ENCODE measurements at regions not wholly inside any gene's neighbourhood (a gene's known extent, or its start where the extent isn't known, plus 50 kb on each side); places are given as distances from the start of the nearest gene placed in this dataset.
"Not testable (repeated sequence)": the region's sequence is repeated elsewhere in the genome, so short reads cannot be mapped to it uniquely, and the experiment has no call there.

GRCh38 chr14:89743828-89744227 is 210.7 kb downstream of the EFCAB11 start:
- DNase-seq = no peak

- no peak for DNase-seq
Observed at GRCh38 chr14:89740241-89740640, 214.3 kb downstream of the EFCAB11 start.

- DNase-seq = no peak
Observed at GRCh38 chr14:89736881-89737280, 217.6 kb downstream of the EFCAB11 start.

- DNase-seq = no peak
Observed at GRCh38 chr14:89731396-89731933, 223.1 kb downstream of the EFCAB11 start.

GRCh38 chr14:89730687-89731086 is 223.8 kb downstream of the EFCAB11 start:
- no peak for DNase-seq

- DNase-seq = no peak
Observed at GRCh38 chr14:89728964-89729363, 225.6 kb downstream of the EFCAB11 start.

GRCh38 chr14:89726226-89726625 is 228.3 kb downstream of the EFCAB11 start:
- not testable (repeated sequence) for DNase-seq

GRCh38 chr14:89724628-89724960 is 229.9 kb downstream of the EFCAB11 start:
- no peak for DNase-seq

- no peak for DNase-seq
Observed at GRCh38 chr14:89723930-89724627, 230.5 kb downstream of the EFCAB11 start.

GRCh38 chr14:89721956-89722355 is 232.6 kb downstream of the EFCAB11 start:
- no peak for DNase-seq

GRCh38 chr14:89720741-89721729 is 233.5 kb downstream of the EFCAB11 start:
- no peak for DNase-seq

GRCh38 chr14:89720076-89720687 is 234.3 kb downstream of the EFCAB11 start:
- DNase-seq = no peak

- no peak for DNase-seq
Observed at GRCh38 chr14:89719366-89720075, 235.0 kb downstream of the EFCAB11 start.

- no peak for DNase-seq
Observed at GRCh38 chr14:89708982-89709625, 245.4 kb downstream of the EFCAB11 start.

GRCh38 chr14:89707086-89707485 is 247.4 kb downstream of the EFCAB11 start:
- no peak for DNase-seq

- DNase-seq = no peak
Observed at GRCh38 chr14:89702876-89703200, 251.7 kb downstream of the EFCAB11 start.

- no peak for DNase-seq
Observed at GRCh38 chr14:89702073-89702875, 252.3 kb downstream of the EFCAB11 start.

- peak; percentile 86 for DNase-seq
Observed at GRCh38 chr14:89701211-89702043, 253.1 kb downstream of the EFCAB11 start.

- DNase-seq = no peak
Observed at GRCh38 chr14:89700801-89701200, 253.7 kb downstream of the EFCAB11 start.

- DNase-seq = no peak
Observed at GRCh38 chr14:89699071-89699470, 255.5 kb downstream of the EFCAB11 start.
